ENCODE measurements at regions not wholly inside any gene's neighbourhood (a gene's known extent, or its start where the extent isn't known, plus 50 kb on each side); places are given as distances from the start of the nearest gene placed in this dataset.

DNA sequence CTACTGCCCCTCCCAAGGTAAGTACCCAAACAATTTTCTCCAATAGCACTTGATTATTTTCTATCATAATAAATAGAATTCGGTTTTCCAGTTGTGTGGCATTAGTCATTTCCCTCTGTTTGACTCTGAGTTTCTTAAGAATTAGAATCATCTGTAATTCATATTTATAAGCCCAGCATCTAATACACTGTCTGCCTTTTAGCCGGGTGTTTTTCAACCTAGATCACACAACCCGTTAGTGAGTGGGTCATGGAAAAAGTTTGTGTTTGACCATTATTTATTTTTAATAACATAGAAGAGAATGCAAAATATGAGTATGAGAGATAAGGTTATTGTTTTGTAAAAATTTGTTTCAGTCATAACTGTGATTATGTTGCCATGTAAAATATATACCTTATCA, 701.6 kb downstream of the RFPL4B start:
- DNase-seq (ENCODE audit: low spot score) = no peak
- in situ Hi-C loops (cut with MboI; ENCODE audit: low pct_unique_long_range_greater_than_20kb, low sequenced_read_pairs, unreplicated experiment) = no loop called here

DNA sequence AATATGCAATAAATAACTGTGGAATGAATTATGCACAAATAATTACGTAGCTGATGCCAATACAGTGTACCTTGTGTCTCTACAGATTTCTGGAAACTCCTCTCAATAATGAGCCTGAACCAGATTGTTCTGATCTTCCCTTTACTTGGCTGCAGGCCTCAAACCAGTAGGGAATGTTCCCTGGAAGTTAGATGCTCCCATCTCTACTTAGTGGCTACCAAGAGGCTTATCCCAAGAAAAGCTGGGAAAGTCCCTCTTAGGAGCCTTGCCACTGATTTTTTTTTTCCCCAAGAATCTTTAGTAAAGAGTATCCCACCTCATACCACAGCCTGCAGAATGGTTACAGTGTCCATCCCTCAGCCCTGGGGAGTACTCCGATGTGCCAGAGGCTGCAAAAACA, 702.1 kb downstream of the RFPL4B start:
- TF ChIP-seq, protein P1, sequence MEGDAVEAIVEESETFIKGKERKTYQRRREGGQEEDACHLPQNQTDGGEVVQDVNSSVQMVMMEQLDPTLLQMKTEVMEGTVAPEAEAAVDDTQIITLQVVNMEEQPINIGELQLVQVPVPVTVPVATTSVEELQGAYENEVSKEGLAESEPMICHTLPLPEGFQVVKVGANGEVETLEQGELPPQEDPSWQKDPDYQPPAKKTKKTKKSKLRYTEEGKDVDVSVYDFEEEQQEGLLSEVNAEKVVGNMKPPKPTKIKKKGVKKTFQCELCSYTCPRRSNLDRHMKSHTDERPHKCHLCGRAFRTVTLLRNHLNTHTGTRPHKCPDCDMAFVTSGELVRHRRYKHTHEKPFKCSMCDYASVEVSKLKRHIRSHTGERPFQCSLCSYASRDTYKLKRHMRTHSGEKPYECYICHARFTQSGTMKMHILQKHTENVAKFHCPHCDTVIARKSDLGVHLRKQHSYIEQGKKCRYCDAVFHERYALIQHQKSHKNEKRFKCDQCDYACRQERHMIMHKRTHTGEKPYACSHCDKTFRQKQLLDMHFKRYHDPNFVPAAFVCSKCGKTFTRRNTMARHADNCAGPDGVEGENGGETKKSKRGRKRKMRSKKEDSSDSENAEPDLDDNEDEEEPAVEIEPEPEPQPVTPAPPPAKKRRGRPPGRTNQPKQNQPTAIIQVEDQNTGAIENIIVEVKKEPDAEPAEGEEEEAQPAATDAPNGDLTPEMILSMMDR (IDR thresholded peaks at IDR 0.05; ENCODE audit: extremely low read depth, insufficient read depth, missing control alignments) = no peak
- DNase-seq (ENCODE audit: low spot score) = no peak
- in situ Hi-C loops (cut with MboI; ENCODE audit: low pct_unique_long_range_greater_than_20kb, low sequenced_read_pairs, unreplicated experiment) = no loop called here

More for the DNA sequence above, 701.6 kb downstream of the RFPL4B start:
- TF ChIP-seq, protein P1 (IDR thresholded peaks at IDR 0.05; ENCODE audit: extremely low read depth, insufficient read depth, missing control alignments) = no peak

DNA sequence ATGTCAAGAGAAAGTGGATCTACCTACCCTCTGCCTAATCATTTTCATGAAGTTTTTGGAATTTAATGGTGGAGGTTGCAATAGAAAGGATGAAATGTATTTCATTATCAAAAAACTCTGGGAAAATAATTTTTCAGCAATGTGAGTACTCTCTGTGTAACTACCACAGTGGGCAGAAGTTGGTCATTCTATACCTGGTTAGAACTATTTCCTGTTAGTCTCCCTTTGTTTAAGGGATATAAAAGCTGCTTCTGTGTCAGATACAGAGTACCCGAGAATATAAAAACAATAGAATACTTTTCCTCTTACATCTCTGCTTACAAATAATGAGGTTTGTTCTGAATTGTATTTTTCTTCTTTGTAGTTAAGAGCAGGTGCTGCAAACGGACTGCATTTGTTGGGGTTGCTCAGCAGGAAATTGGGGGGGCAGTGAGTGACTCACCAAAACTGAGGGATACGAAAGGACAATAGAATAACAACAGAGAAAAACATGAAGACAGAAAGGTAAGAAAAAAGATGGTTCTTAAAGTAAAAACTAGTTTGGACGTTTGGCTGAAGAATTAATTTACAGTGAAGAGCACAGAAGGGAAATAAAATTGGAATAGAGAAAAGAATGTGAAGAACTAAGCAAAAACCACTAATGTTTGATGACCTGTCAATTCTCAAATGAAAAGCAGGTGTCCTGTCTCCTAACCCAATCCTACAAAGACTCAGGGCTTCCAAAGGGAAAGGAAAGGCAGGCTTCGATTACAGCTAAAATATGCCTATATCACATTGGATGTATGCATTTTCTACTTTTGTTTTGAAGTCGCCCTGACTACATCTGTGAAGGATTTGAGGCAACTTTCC, 703.1 kb downstream of the RFPL4B start:
- DNase-seq (ENCODE audit: low spot score) = no peak
- TF ChIP-seq, protein P1 (IDR thresholded peaks at IDR 0.05; ENCODE audit: extremely low read depth, insufficient read depth, missing control alignments) = no peak
- in situ Hi-C loops (cut with MboI; ENCODE audit: low pct_unique_long_range_greater_than_20kb, low sequenced_read_pairs, unreplicated experiment) = no loop called here

DNA sequence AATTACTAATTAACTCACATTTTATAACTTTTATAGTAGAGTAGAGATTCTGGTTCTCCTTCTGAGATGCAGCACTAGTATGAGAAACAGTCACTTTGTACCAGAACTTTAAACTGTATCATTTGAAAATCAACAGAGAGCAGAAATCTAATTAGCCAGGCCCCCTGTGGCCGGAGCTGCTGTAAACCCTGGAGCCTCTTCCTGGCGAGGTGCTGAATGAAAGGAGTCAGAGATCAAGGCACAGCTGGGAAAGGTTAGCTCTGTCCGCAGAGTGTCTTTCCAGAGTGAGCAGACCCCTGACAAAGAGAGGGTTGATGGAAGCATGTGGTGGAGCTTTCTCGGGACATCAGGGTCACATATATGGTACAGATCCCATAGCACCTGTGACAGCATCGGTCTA, 703.8 kb downstream of the RFPL4B start:
- TF ChIP-seq, protein P1 (IDR thresholded peaks at IDR 0.05; ENCODE audit: extremely low read depth, insufficient read depth, missing control alignments) = no peak
- no peak for DNase-seq (ENCODE audit: low spot score)
- in situ Hi-C loops (cut with MboI; ENCODE audit: low pct_unique_long_range_greater_than_20kb, low sequenced_read_pairs, unreplicated experiment) = no loop called here

DNA sequence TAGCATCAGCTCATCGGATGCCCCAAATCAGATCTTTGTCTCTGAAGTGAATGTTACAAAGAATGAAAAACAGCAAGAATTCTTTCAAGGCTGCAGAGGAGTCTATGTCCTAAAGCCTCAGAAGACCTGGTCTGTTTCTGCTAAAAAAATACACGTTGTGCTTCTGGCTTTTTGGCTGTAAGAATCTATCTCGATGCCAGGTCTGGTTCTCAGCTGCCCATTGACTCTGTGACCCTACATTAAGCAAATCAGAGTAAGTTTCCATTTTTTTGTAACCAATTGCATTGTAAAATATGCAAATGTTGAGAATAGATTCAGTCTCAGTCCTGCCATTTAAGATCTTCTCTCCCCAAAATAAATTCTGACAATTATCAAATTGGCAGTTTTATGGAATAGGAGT, 705.4 kb downstream of the RFPL4B start:
- in situ Hi-C loops (cut with MboI; ENCODE audit: low pct_unique_long_range_greater_than_20kb, low sequenced_read_pairs, unreplicated experiment) = no loop called here
- TF ChIP-seq, protein P1 (IDR thresholded peaks at IDR 0.05; ENCODE audit: extremely low read depth, insufficient read depth, missing control alignments) = no peak
- no peak for DNase-seq (ENCODE audit: low spot score)

DNA sequence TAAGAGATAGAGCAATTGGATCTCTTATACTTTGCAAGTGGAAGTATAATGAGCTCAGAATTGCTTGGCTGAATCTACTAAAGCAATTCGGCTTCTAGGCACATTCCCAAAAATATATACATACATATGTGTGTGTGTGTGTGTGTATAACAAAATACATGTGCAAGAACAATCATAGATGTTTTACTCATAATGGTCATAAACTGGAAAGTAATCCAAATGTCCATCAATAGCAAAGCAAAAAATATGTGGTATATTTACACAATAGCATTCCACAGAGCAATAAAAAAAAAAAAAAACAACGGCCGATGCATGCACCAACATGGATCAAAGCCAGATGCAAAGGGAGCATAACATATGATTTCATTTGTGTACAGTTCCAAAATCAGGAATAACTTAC, 707.9 kb downstream of the RFPL4B start:
- DNase-seq (ENCODE audit: low spot score) = no peak
- in situ Hi-C loops (cut with MboI; ENCODE audit: low pct_unique_long_range_greater_than_20kb, low sequenced_read_pairs, unreplicated experiment) = no loop called here
- TF ChIP-seq, protein P1 (IDR thresholded peaks at IDR 0.05; ENCODE audit: extremely low read depth, insufficient read depth, missing control alignments) = no peak
